ENCODE measurements at regions not wholly inside any gene's neighbourhood (a gene's known extent, or its start where the extent isn't known, plus 50 kb on each side); places are given as distances from the start of the nearest gene placed in this dataset.
A peak's percentile ranks its signal among the peaks of the same experiment; 100 is the strongest.

GRCh38 chr18:56289381-56289780 lies 349.0 kb downstream of the TXNL1 start:
- TF ChIP-seq CTCF (IDR thresholded peaks at IDR 0.05): no peak
- TF ChIP-seq POLR2AphosphoS5 (IDR thresholded peaks at IDR 0.05): no peak
- TF ChIP-seq POLR2A (IDR thresholded peaks at IDR 0.05): no peak
- TF ChIP-seq EP300 (IDR thresholded peaks at IDR 0.05): no peak
- DNase-seq: no peak

GRCh38 chr18:56286775-56287325 lies 351.5 kb downstream of the TXNL1 start:
- TF ChIP-seq EP300 (IDR thresholded peaks at IDR 0.05): no peak
- no peak for TF ChIP-seq CTCF (IDR thresholded peaks at IDR 0.05)
- TF ChIP-seq POLR2AphosphoS5 (IDR thresholded peaks at IDR 0.05): no peak
- no peak for TF ChIP-seq POLR2A (IDR thresholded peaks at IDR 0.05)
- Histone ChIP-seq H3K4me3 (no peak overlapping the region), H3K9me3 (no peaks in the 10 kb centered on the region), H3K36me3 (no peaks in the 10 kb centered on the region), H3K27ac (no peak overlapping the region), H3K4me1 (peaks cover 0 to 2% (median 0%) of the 10 kb centered on the region in 4 donors), H3K27me3 (no peaks in the 10 kb centered on the region)
- 80% methylated on average over 4 of the region's 4 CpGs for WGBS, 2 donors
- ATAC-seq (ENCODE audit: low FRiP score in 2 of 2): no peak
- no peak for DNase-seq

More at GRCh38 chr18:56289381-56289780, 349.0 kb downstream of the TXNL1 start:
- no peak overlapping the region for H3K4me3 ChIP-seq
- H3K27me3 ChIP-seq: no peaks in the 10 kb centered on the region
- H3K27ac ChIP-seq: no peak overlapping the region
- H3K36me3 ChIP-seq: no peaks in the 10 kb centered on the region
- WGBS, 2 donors: 64% methylated on average over 2 of the region's 2 CpGs
- H3K9me3 ChIP-seq: no peaks in the 10 kb centered on the region
- H3K4me1 ChIP-seq: peaks cover 0 to 2% (median 0%) of the 10 kb centered on the region in 4 donors
- ATAC-seq (ENCODE audit: low FRiP score in 2 of 2): peak in 1 of 2 donors; percentile 61

GRCh38 chr18:56285387-56286065 lies 352.9 kb downstream of the TXNL1 start:
- H3K27ac ChIP-seq: no peak overlapping the region
- H3K9me3 ChIP-seq: no peaks in the 10 kb centered on the region
- TF ChIP-seq EP300 (IDR thresholded peaks at IDR 0.05) (no peak), POLR2AphosphoS5 (IDR thresholded peaks at IDR 0.05) (no peak), CTCF (IDR thresholded peaks at IDR 0.05) (no peak), POLR2A (IDR thresholded peaks at IDR 0.05) (no peak)
- H3K27me3 ChIP-seq: no peaks in the 10 kb centered on the region
- H3K36me3 ChIP-seq: no peaks in the 10 kb centered on the region
- ATAC-seq (ENCODE audit: low FRiP score in 2 of 2) (no peak), DNase-seq (no peak)
- H3K4me3 ChIP-seq: no peak overlapping the region
- 91 to 93% methylated on average over 9 of the region's 9 CpGs for WGBS, 2 donors
- no peaks in the 10 kb centered on the region for H3K4me1 ChIP-seq

- 64 to 84% methylated on average over 1 of the region's 1 CpG for WGBS, 2 donors
- H3K4me3 ChIP-seq: no peak overlapping the region
- TF ChIP-seq EP300 (IDR thresholded peaks at IDR 0.05) (no peak), CTCF (IDR thresholded peaks at IDR 0.05) (no peak), POLR2AphosphoS5 (IDR thresholded peaks at IDR 0.05) (no peak), POLR2A (IDR thresholded peaks at IDR 0.05) (no peak)
- H3K9me3 ChIP-seq: no peaks in the 10 kb centered on the region
- H3K4me1 ChIP-seq: no peaks in the 10 kb centered on the region
- ATAC-seq (ENCODE audit: low FRiP score in 2 of 2) (no peak), DNase-seq (no peak)
- H3K27ac ChIP-seq: no peak overlapping the region
- no peaks in the 10 kb centered on the region for H3K36me3 ChIP-seq
- H3K27me3 ChIP-seq: no peaks in the 10 kb centered on the region
Measured at GRCh38 chr18:56284319-56284718, 354.1 kb downstream of the TXNL1 start.

GRCh38 chr18:56283316-56283715 lies 355.1 kb downstream of the TXNL1 start:
- H3K9me3 ChIP-seq: no peaks in the 10 kb centered on the region
- TF ChIP-seq CTCF (IDR thresholded peaks at IDR 0.05) (no peak), POLR2A (IDR thresholded peaks at IDR 0.05) (no peak), EP300 (IDR thresholded peaks at IDR 0.05) (no peak), POLR2AphosphoS5 (IDR thresholded peaks at IDR 0.05) (no peak)
- H3K4me3 ChIP-seq: no peak overlapping the region
- no peaks in the 10 kb centered on the region for H3K4me1 ChIP-seq
- DNase-seq: no peak
- ATAC-seq (ENCODE audit: low FRiP score in 2 of 2): no peak
- no peaks in the 10 kb centered on the region for H3K27me3 ChIP-seq
- no peaks in the 10 kb centered on the region for H3K36me3 ChIP-seq
- H3K27ac ChIP-seq: no peak overlapping the region
